ENCODE measurements at regions not wholly inside any gene's neighbourhood (a gene's known extent, or its start where the extent isn't known, plus 50 kb on each side); places are given as distances from the start of the nearest gene placed in this dataset.

DNA sequence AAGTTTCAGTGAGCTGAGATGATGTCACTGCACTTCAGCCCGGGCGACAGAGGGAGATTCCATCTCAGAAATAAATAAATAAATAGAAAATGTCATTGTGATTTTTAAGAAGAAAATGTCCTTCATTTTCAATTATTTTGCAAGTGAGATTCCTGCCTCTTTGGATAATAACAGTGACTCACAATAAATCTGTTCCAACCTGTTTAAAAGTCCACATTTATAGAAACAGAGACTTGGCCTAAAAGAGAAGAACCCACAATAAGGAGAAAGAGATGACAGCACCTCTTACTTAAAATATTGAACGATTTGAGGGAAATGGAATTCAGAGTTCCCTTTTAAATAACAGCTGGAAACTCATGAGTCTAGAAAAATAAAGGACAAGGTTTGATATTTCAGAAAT, 373.4 kb upstream of the NOX3 start:
- TF ChIP-seq POLR2A (IDR thresholded peaks at IDR 0.05): no peak
- no peak for TF ChIP-seq POLR2AphosphoS5 (IDR thresholded peaks at IDR 0.05)
- TF ChIP-seq, protein P1, sequence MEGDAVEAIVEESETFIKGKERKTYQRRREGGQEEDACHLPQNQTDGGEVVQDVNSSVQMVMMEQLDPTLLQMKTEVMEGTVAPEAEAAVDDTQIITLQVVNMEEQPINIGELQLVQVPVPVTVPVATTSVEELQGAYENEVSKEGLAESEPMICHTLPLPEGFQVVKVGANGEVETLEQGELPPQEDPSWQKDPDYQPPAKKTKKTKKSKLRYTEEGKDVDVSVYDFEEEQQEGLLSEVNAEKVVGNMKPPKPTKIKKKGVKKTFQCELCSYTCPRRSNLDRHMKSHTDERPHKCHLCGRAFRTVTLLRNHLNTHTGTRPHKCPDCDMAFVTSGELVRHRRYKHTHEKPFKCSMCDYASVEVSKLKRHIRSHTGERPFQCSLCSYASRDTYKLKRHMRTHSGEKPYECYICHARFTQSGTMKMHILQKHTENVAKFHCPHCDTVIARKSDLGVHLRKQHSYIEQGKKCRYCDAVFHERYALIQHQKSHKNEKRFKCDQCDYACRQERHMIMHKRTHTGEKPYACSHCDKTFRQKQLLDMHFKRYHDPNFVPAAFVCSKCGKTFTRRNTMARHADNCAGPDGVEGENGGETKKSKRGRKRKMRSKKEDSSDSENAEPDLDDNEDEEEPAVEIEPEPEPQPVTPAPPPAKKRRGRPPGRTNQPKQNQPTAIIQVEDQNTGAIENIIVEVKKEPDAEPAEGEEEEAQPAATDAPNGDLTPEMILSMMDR (IDR thresholded peaks at IDR 0.05): no peak

All from suprapubic skin (tissue), 4 donors.